ENCODE measurements at regions not wholly inside any gene's neighbourhood (a gene's known extent, or its start where the extent isn't known, plus 50 kb on each side); places are given as distances from the start of the nearest gene placed in this dataset.

DNA sequence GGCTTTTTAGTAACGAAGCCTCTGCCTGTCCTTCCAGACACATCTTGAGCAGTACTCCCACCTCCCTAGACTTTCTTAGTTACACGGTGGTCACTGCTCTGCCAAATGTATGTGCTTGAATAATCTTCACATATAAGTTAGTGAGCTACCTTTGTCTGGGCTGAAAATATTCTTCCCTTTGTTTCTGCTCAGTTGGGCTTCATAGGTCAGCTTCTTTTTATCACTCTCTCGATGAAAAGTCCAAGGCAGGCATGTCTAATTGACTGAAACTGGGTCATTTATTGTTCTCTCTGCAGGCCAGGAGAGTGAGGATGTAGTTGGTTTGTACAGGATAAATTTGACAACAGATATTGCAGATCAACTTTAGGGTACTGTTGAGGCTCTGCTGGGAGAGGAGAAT, 636.7 kb upstream of the IGFBP3 start:
- Mint-ChIP-seq H3K27ac (peak overlapping the region; percentile 78 to 99 (median 83)), H3K36me3 (ENCODE audit: low read depth) (peaks cover 3% of the 10 kb centered on the region), H3K4me1 (peaks cover 28% of the 10 kb centered on the region), H3K27me3 (ENCODE audit: low read depth) (no peaks in the 10 kb centered on the region), H3K9me3 (peaks cover 30% of the 10 kb centered on the region), H3K4me3 (no peak overlapping the region)
- TF ChIP-seq CTCF (IDR thresholded peaks at IDR 0.05; ENCODE audit: unreplicated experiment in 3 of 3) = no peak

DNA sequence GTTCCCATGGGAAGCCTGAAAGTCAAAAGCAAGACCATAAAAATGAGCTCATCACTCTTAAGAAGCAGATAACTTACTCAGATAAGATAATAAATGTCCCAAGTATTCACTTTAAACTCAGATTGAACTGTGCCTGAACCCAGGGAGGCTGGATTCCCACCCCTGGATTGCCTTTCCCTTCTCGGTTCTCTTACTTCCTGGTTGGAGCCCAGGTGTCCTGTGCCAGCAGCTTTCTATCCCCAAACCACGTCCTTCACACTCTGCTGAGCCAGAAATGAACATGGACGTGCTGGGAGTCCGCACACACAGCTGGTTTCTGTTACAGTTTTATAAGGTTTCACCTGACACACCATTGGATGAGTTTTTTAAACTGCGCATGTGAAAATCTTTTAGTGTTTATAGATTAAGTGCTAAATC, 636.2 kb upstream of the IGFBP3 start:
- Mint-ChIP-seq H3K27me3 (ENCODE audit: low read depth) (no peaks in the 10 kb centered on the region), H3K36me3 (ENCODE audit: low read depth) (peaks cover 3% of the 10 kb centered on the region), H3K27ac (peak overlapping the region; percentile 78 to 99 (median 83)), H3K4me1 (peaks cover 28% of the 10 kb centered on the region), H3K9me3 (peaks cover 26% of the 10 kb centered on the region), H3K4me3 (peak overlapping the region; percentile 31 to 59 (median 34))
- TF ChIP-seq CTCF (IDR thresholded peaks at IDR 0.05; ENCODE audit: unreplicated experiment in 3 of 3) = no peak

DNA sequence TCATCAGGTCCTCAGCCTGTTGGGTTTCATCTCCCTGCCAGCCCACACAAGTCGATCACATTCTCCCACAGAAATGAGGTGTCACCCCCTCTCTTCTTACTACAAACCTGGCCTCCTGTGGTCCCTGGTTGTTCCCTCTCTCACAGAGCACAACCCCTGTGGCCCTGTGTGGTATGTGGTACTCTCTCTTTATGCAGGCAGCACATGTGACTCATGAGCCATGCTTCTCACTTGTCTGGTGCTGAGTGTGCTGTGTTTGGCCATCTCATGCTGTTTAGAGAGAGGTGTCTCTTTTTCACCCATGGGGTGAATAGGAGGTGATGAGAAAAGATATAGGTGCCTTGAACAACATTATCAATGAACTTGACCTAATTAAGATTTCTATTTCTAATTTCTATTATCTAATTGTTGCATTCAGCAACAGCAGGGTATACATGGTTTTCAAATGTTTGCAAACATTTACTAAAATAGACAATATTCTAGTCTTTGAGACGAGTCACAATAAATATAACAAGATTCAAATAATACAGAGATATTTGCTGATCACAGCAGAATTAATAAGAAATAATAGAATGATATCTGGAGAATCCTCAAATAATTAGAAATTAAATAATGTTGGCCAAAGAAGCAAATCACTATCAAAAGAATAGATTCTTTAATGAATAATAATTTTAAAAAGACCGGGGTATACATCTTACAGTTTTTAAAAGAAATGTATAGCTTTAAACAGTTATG, 633.8 kb upstream of the IGFBP3 start:
- H3K27ac Mint-ChIP-seq = no peak overlapping the region
- peaks cover 9% of the 10 kb centered on the region for H3K9me3 Mint-ChIP-seq
- no peak overlapping the region for H3K4me3 Mint-ChIP-seq
- H3K27me3 Mint-ChIP-seq (ENCODE audit: low read depth) = no peaks in the 10 kb centered on the region
- peaks cover 2% of the 10 kb centered on the region for H3K36me3 Mint-ChIP-seq (ENCODE audit: low read depth)
- no peak for TF ChIP-seq CTCF (IDR thresholded peaks at IDR 0.05; ENCODE audit: unreplicated experiment in 3 of 3)
- H3K4me1 Mint-ChIP-seq = peaks cover 28% of the 10 kb centered on the region

GRCh38 chr7:46551603-46552002, 630.5 kb upstream of the IGFBP3 start:
- Mint-ChIP-seq H3K9me3 (peaks cover 6% of the 10 kb centered on the region), H3K4me3 (no peak overlapping the region), H3K27ac (no peak overlapping the region), H3K27me3 (ENCODE audit: low read depth) (no peaks in the 10 kb centered on the region), H3K36me3 (ENCODE audit: low read depth) (no peaks in the 10 kb centered on the region), H3K4me1 (peaks cover 5% of the 10 kb centered on the region)
- TF ChIP-seq CTCF (IDR thresholded peaks at IDR 0.05; ENCODE audit: unreplicated experiment in 3 of 3) = no peak

- H3K27ac Mint-ChIP-seq = peak overlapping the region in 2 of 3 experiments; percentile 21 to 56
- H3K27me3 Mint-ChIP-seq (ENCODE audit: low read depth) = no peaks in the 10 kb centered on the region
- TF ChIP-seq CTCF (IDR thresholded peaks at IDR 0.05; ENCODE audit: unreplicated experiment in 3 of 3) = no peak
- no peaks in the 10 kb centered on the region for H3K4me1 Mint-ChIP-seq
- no peak overlapping the region for H3K4me3 Mint-ChIP-seq
- H3K36me3 Mint-ChIP-seq (ENCODE audit: low read depth) = no peaks in the 10 kb centered on the region
- H3K9me3 Mint-ChIP-seq = peaks cover 6% of the 10 kb centered on the region
These were observed 629.8 kb upstream of the IGFBP3 start for GRCh38 chr7:46550864-46551263.

Measured in nephron (organoid).